HepG2 (cell line): ENCODE measurements at regions not wholly inside any gene's neighbourhood (a gene's known extent, or its start where the extent isn't known, plus 50 kb on each side); places are given as distances from the start of the nearest gene placed in this dataset.

Experiments used
- CTCF ChIP-seq: sonication (generic); formaldehyde crosslinking; IDR thresholded peaks from 2 replicates; pipeline ENCODE4 v1.5.0; 2020; ENCODE audit warnings: mild to moderate bottlenecking, missing genetic modification reagents, moderate library complexity
- GABPA ChIP-seq, 2 experiments: IDR thresholded peaks; 2 replicates each; pipeline ENCODE4 v1.6.1; 2011 to 2016; ENCODE audit warnings: low read depth in 2 of 2, low read length in 1 of 2, missing biosample characterization in 1 of 2, missing genetic modification characterization in 1 of 2
- SAFB2 ChIP-seq: sonication (generic); formaldehyde crosslinking; IDR thresholded peaks from 2 replicates; pipeline ENCODE4 v1.5.1; 2020; ENCODE audit warnings: missing genetic modification reagents, low read depth, mild to moderate bottlenecking, borderline replicate concordance
- ZNF18 ChIP-seq: sonication (generic); formaldehyde crosslinking; IDR thresholded peaks from 2 replicates; pipeline ENCODE4 v1.8.0; 2022; ENCODE audit warnings: mild to moderate bottlenecking, missing genetic modification reagents; ENCODE audit not compliant: insufficient replicate concordance
- ZNF205 ChIP-seq: IDR thresholded peaks from 2 replicates; pipeline ENCODE4 v1.6.1; 2018; ENCODE audit warnings: missing biosample characterization, missing genetic modification reagents
- ZNF235 ChIP-seq: sonication (generic); formaldehyde crosslinking; IDR thresholded peaks from 2 replicates; pipeline ENCODE4 v1.8.1; 2023; ENCODE audit warnings: mild to moderate bottlenecking, missing genetic modification reagents, borderline replicate concordance
- ZNF567 ChIP-seq: sonication (generic); formaldehyde crosslinking; IDR thresholded peaks from 2 replicates; pipeline ENCODE4 v1.8.1; 2023; ENCODE audit warnings: mild to moderate bottlenecking, missing genetic modification reagents, borderline replicate concordance

GRCh38 chr6:8174571-8174970 lies 72.2 kb upstream of the EEF1E1 start:
- TF ChIP-seq ZNF205 (CRISPR knock-in tag) (no peak), ZNF567 (no peak), SAFB2 (CRISPR knock-in tag) (no peak), CTCF (CRISPR knock-in tag) (no peak), GABPA (IDR thresholded peaks at IDR 0.05; ENCODE audit: low read depth, low read length) (no peak), GABPA (CRISPR knock-in tag; IDR thresholded peaks at IDR 0.05; ENCODE audit: low read depth) (no peak), ZNF235 (CRISPR knock-in tag) (no peak), ZNF18 (CRISPR knock-in tag) (no peak)
